ENCODE measurements at regions not wholly inside any gene's neighbourhood (a gene's known extent, or its start where the extent isn't known, plus 50 kb on each side); places are given as distances from the start of the nearest gene placed in this dataset.

DNA sequence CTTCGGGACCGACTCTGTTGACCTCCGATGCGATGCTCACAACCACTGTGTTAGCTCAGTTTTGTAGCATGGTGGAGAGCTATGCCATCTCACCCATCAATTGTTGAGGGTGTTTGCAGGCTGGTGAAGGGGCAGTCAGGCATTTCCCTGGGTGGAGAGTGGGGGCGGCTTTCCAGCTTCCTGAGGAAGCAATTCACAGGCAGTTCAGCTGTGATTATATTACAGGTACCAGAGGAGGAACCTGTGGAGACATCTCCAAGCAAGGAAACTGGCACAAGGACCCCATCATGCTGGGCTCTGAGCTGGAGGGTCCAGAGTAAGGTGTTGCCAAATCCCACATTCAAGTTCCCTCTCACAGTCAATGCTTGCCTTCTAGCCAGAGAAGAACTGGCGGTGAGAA, 166.0 kb upstream of the ZNF536 start:
- ATAC-seq (ENCODE audit: low FRiP score) (no peak), DNase-seq (ENCODE audit: low spot score) (no peak)
- TF ChIP-seq, protein P1, sequence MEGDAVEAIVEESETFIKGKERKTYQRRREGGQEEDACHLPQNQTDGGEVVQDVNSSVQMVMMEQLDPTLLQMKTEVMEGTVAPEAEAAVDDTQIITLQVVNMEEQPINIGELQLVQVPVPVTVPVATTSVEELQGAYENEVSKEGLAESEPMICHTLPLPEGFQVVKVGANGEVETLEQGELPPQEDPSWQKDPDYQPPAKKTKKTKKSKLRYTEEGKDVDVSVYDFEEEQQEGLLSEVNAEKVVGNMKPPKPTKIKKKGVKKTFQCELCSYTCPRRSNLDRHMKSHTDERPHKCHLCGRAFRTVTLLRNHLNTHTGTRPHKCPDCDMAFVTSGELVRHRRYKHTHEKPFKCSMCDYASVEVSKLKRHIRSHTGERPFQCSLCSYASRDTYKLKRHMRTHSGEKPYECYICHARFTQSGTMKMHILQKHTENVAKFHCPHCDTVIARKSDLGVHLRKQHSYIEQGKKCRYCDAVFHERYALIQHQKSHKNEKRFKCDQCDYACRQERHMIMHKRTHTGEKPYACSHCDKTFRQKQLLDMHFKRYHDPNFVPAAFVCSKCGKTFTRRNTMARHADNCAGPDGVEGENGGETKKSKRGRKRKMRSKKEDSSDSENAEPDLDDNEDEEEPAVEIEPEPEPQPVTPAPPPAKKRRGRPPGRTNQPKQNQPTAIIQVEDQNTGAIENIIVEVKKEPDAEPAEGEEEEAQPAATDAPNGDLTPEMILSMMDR (IDR thresholded peaks at IDR 0.05), result no peak

GRCh38 chr19:30207357-30207756, 164.8 kb upstream of the ZNF536 start:
- DNase-seq (ENCODE audit: low spot score), result no peak
- ATAC-seq (ENCODE audit: low FRiP score), result no peak
- TF ChIP-seq, protein P1 (IDR thresholded peaks at IDR 0.05), result no peak

DNA sequence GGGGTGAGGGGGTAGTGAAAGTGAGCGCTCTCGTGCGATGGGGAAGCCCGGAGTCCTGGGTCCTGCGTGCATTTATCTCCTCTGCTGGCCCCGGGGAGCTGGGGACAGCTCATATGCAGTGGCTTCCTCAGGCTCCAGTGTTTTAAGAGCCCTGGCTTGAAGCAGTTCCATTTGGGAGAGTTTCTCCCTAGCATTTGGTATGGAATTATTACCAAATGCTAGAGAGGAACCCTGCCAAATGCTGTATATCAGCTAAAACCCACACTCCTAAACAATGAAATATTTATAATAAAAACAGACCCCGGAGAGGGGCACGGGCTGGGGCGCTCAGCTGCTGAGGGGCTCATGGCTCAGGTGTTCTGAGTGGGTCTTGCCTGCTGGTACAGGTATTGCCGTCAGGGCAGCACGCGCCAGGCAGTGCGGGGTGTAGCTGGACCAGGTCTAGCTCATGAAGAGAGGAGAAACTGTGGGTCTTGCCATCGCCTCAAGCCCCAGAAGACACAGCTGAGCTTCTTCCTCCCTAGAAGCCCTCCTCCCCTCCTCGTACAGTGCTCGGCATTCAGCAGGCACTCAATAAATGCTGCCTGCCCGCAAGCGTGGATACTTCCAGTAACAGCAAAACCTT, 163.6 kb upstream of the ZNF536 start:
- ATAC-seq (ENCODE audit: low FRiP score) (no peak), DNase-seq (ENCODE audit: low spot score) (no peak)
- TF ChIP-seq, protein P1 (IDR thresholded peaks at IDR 0.05), result no peak

DNA sequence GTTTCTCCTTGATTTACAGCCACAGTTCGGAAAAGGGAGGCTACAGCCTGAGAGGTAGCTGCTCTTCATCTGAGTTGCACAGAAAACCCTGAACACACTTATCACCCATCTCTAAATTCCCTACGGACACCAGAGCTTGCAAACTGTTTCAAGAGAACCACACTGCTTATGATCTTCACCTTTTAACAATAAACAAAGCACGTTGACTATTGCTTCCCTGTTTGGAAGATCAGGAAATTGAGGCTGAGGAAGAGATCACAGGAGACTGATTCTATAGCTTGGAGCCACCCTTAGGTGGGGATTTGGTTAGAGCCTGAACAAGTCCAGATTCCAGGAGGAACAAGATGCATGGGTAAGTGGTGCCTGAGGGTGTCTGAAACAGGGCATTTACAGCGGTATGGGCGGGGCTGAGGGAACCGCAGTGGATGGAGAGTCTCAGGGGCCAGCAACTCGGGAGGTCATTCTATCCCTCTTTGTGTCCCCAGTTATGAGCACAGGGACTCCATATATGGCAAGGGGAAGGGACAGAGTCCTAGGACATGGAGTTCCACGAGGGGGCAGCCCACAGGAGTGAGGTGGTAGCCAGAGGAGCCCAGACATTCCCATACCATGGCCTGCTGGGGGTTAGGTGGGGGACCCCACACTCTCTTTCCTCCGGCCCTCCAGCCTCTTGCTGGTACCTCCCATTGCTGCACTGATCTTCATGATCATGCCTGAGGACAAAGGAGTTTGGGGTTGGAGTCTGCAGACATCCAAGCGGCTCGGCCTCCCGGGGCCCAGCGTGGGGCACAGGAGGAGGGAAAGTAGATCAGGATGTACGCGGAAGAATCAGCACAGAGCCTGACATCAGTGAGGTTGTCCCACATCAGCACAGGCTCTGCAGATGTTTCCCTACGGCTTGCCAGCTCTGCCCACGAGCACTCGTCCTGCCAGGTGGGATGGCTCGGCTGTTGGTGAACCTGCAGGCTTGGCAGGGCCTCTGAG, 162.3 kb upstream of the ZNF536 start:
- TF ChIP-seq, protein P1 (IDR thresholded peaks at IDR 0.05), result no peak
- DNase-seq (ENCODE audit: low spot score) (no peak), ATAC-seq (ENCODE audit: low FRiP score) (no peak)

GRCh38 chr19:30212574-30212973, 159.6 kb upstream of the ZNF536 start:
- DNase-seq (ENCODE audit: low spot score) (no peak), ATAC-seq (ENCODE audit: low FRiP score) (no peak)

GRCh38 chr19:30214651-30215051, 157.5 kb upstream of the ZNF536 start:
- no peak for ATAC-seq (ENCODE audit: low FRiP score)
- TF ChIP-seq, protein P1 (IDR thresholded peaks at IDR 0.05), result no peak
- DNase-seq (ENCODE audit: low spot score), result no peak

More at GRCh38 chr19:30212574-30212973, 159.6 kb upstream of the ZNF536 start:
- TF ChIP-seq, protein P1 (IDR thresholded peaks at IDR 0.05), result no peak

Data from omental fat pad (tissue), 3 donors.